GM19239 (cell line): ENCODE measurements at regions not wholly inside any gene's neighbourhood (a gene's known extent, or its start where the extent isn't known, plus 50 kb on each side); places are given as distances from the start of the nearest gene placed in this dataset.

Experiments used
- DNase-seq: peaks from one replicate; pipeline ENCODE4 v3.0.0; 2011; ENCODE audit warnings: low spot score; ENCODE audit not compliant: insufficient read length
- FAIRE-seq: peaks from 2 replicates; lab custom pipeline; 2011; peaks lifted over from hg19 to GRCh38; lab: Jason Lieb, UNC

GRCh38 chr7:31186202-31186601 is 134.1 kb downstream of the ADCYAP1R1 start:
- DNase-seq (no peak), FAIRE-seq (no peak)

GRCh38 chr7:31175672-31176071 is 123.6 kb downstream of the ADCYAP1R1 start:
- no peak for FAIRE-seq
- no peak for DNase-seq

- FAIRE-seq (no peak), DNase-seq (no peak)
These were observed 119.9 kb downstream of the ADCYAP1R1 start for GRCh38 chr7:31171984-31172383.

GRCh38 chr7:31171216-31171785 is 119.2 kb downstream of the ADCYAP1R1 start:
- no peak for FAIRE-seq

More at GRCh38 chr7:31171216-31171785, 119.2 kb downstream of the ADCYAP1R1 start:
- no peak for DNase-seq
